Neural progenitor cell (in vitro differentiated cells): ENCODE measurements at regions not wholly inside any gene's neighbourhood (a gene's known extent, or its start where the extent isn't known, plus 50 kb on each side); places are given as distances from the start of the nearest gene placed in this dataset.

Experiments used
- DNase-seq: peaks from one replicate; pipeline ENCODE4 v3.0.0-alpha.2; 2016; ENCODE audit warnings: low spot score
- H2AFZ ChIP-seq: fragments of 200-600 bp; sonication (generic); replicated peaks from 2 replicates; pipeline ENCODE4 v1.6.1; 2016; ENCODE audit warnings: antibody characterized with exemption
- H3F3A ChIP-seq: fragments of 200-600 bp; sonication (generic); 2 replicates; pipeline ENCODE4 v1.6.1; 2016; ENCODE audit warnings: antibody characterized with exemption, low read depth
- H3K27ac ChIP-seq: fragments of 200-600 bp; sonication (generic); 2 replicates; pipeline ENCODE4 v1.5.1; 2016; ENCODE audit warnings: mild to moderate bottlenecking
- H3K27me3 ChIP-seq: fragments of 200-600 bp; sonication (generic); 2 replicates; pipeline ENCODE4 v1.6.1; 2016; ENCODE audit warnings: mild to moderate bottlenecking, moderate library complexity
- H3K36me3 ChIP-seq: fragments of 200-600 bp; sonication (generic); 2 replicates; pipeline ENCODE4 v1.5.1; 2016
- H3K4me1 ChIP-seq: fragments of 200-600 bp; sonication (generic); 2 replicates; pipeline ENCODE4 v1.6.1; 2016; ENCODE audit warnings: mixed run types
- H3K4me2 ChIP-seq: fragments of 200-600 bp; sonication (generic); 2 replicates; pipeline ENCODE4 v1.6.1; 2016
- H3K4me3 ChIP-seq: fragments of 200-600 bp; sonication (generic); 2 replicates; pipeline ENCODE4 v1.5.1; 2016
- H3K79me2 ChIP-seq: fragments of 200-600 bp; sonication (generic); 2 replicates; pipeline ENCODE4 v1.6.1; 2016; ENCODE audit warnings: low read depth
- H3K9ac ChIP-seq: fragments of 200-600 bp; sonication (generic); 2 replicates; pipeline ENCODE4 v1.6.1; 2016
- H3K9me3 ChIP-seq: fragments of 200-600 bp; sonication (generic); 2 replicates; pipeline ENCODE4 v1.5.1; 2016; ENCODE audit warnings: low read depth
- H4K20me1 ChIP-seq: fragments of 200-600 bp; sonication (generic); 2 replicates; pipeline ENCODE4 v1.6.1; 2016; ENCODE audit warnings: low read depth
- H3K27ac Mint-ChIP-seq: 3 replicates; pipeline ENCODE4 v1.8.0; 2021; ENCODE audit warnings: mixed read lengths
- H3K27me3 Mint-ChIP-seq: 2 replicates; pipeline ENCODE4 v1.8.0; 2022; ENCODE audit warnings: low read depth, mild to moderate bottlenecking, inconsistent platforms, moderate library complexity, mixed read lengths; ENCODE audit not compliant: insufficient read depth
- H3K36me3 Mint-ChIP-seq: 3 replicates; pipeline ENCODE4 v1.8.0; 2021; ENCODE audit warnings: mixed read lengths
- H3K4me1 Mint-ChIP-seq: 3 replicates; pipeline ENCODE4 v1.8.0; 2021; ENCODE audit warnings: mixed read lengths
- H3K4me3 Mint-ChIP-seq: 3 replicates; pipeline ENCODE4 v1.8.0; 2021; ENCODE audit warnings: mild to moderate bottlenecking, moderate library complexity, mixed read lengths
- H3K9me3 Mint-ChIP-seq: 3 replicates; pipeline ENCODE4 v1.8.0; 2020; ENCODE audit warnings: mixed read lengths
- CTCF ChIP-seq: fragments of 200-600 bp; sonication (generic); IDR thresholded peaks from 2 replicates; pipeline ENCODE4 v1.5.1; 2017; ENCODE audit warnings: antibody characterized with exemption, mild to moderate bottlenecking
- EZH2 ChIP-seq: fragments of 200-600 bp; sonication (generic); IDR thresholded peaks from 2 replicates; pipeline ENCODE4 v1.6.1; 2017; ENCODE audit warnings: antibody characterized with exemption, mild to moderate bottlenecking, moderate library complexity
- EZH2phosphoT487 ChIP-seq: fragments of 200-600 bp; sonication (generic); IDR thresholded peaks from 2 replicates; pipeline ENCODE4 v1.6.1; 2017; ENCODE audit warnings: antibody characterized with exemption

DNA sequence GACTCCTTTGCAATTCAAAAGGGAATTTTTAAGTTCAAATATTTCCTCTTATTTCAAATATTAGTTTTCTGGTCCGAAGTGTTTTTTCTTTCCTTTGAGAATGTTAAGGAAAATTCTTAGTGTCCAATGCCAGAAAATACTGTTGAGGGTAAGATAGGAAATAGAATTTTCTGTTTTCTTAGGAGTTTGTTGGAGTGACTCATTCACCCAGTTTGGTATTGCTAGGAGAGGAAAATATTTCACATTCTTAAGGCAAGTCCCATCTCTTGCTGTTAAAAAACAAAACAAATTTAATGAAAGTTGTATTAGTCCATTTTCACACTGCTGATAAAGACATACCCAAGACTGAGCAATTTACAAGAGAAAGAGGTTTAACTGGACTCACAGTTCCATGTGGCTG lies 349.2 kb upstream of the ADAMTSL1 start:
- Histone ChIP-seq H3K4me3 (no peak overlapping the region), H2AFZ (no peak overlapping the region), H3F3A (no peaks in the 10 kb centered on the region), H3K79me2 (no peaks in the 10 kb centered on the region), H3K9me3 (no peaks in the 10 kb centered on the region), H3K27me3 (no peaks in the 10 kb centered on the region), H3K4me1 (no peaks in the 10 kb centered on the region), H3K36me3 (no peaks in the 10 kb centered on the region), H3K9ac (no peak overlapping the region), H4K20me1 (no peaks in the 10 kb centered on the region), H3K27ac (no peak overlapping the region), H3K4me2 (no peak overlapping the region)
- TF ChIP-seq CTCF = no peak
- TF ChIP-seq EZH2phosphoT487 = no peak
- no peak for TF ChIP-seq EZH2
- H3K36me3 Mint-ChIP-seq = no peaks in the 10 kb centered on the region
- no peaks in the 10 kb centered on the region for H3K4me1 Mint-ChIP-seq
- H3K27me3 Mint-ChIP-seq = no peaks in the 10 kb centered on the region
- H3K9me3 Mint-ChIP-seq = no peaks in the 10 kb centered on the region
- no peak for DNase-seq
- H3K27ac Mint-ChIP-seq = no peak overlapping the region
- H3K4me3 Mint-ChIP-seq = no peak overlapping the region

- Histone ChIP-seq H3K4me2 (no peak overlapping the region), H3K27me3 (no peaks in the 10 kb centered on the region), H3K27ac (no peak overlapping the region), H3K79me2 (no peaks in the 10 kb centered on the region), H2AFZ (no peak overlapping the region), H4K20me1 (no peaks in the 10 kb centered on the region), H3K9me3 (no peaks in the 10 kb centered on the region), H3K36me3 (no peaks in the 10 kb centered on the region), H3K9ac (no peak overlapping the region), H3F3A (no peaks in the 10 kb centered on the region), H3K4me1 (peaks cover 4% of the 10 kb centered on the region), H3K4me3 (no peak overlapping the region)
- Mint-ChIP-seq H3K9me3 (no peaks in the 10 kb centered on the region), H3K27me3 (no peaks in the 10 kb centered on the region), H3K4me1 (peaks cover 4% of the 10 kb centered on the region), H3K4me3 (no peak overlapping the region), H3K36me3 (no peaks in the 10 kb centered on the region), H3K27ac (no peak overlapping the region)
- TF ChIP-seq CTCF (no peak), EZH2 (no peak), EZH2phosphoT487 (no peak)
- no peak for DNase-seq
These were observed 347.0 kb upstream of the ADAMTSL1 start for GRCh38 chr9:18126831-18127498.

- Histone ChIP-seq H3F3A (no peaks in the 10 kb centered on the region), H3K9me3 (no peaks in the 10 kb centered on the region), H3K27me3 (no peaks in the 10 kb centered on the region), H2AFZ (no peak overlapping the region), H3K79me2 (no peaks in the 10 kb centered on the region), H3K9ac (no peak overlapping the region), H3K4me2 (no peak overlapping the region), H3K4me3 (no peak overlapping the region), H4K20me1 (no peaks in the 10 kb centered on the region), H3K36me3 (no peaks in the 10 kb centered on the region), H3K27ac (no peak overlapping the region), H3K4me1 (peaks cover 4% of the 10 kb centered on the region)
- H3K4me3 Mint-ChIP-seq = no peak overlapping the region
- TF ChIP-seq CTCF (no peak), EZH2phosphoT487 (no peak), EZH2 (no peak)
- no peaks in the 10 kb centered on the region for H3K9me3 Mint-ChIP-seq
- no peaks in the 10 kb centered on the region for H3K27me3 Mint-ChIP-seq
- H3K4me1 Mint-ChIP-seq = peaks cover 4% of the 10 kb centered on the region
- H3K36me3 Mint-ChIP-seq = no peaks in the 10 kb centered on the region
- no peak overlapping the region for H3K27ac Mint-ChIP-seq
- no peak for DNase-seq
These were observed 346.5 kb upstream of the ADAMTSL1 start for GRCh38 chr9:18127499-18127875.
